ENCODE measurements at regions not wholly inside any gene's neighbourhood (a gene's known extent, or its start where the extent isn't known, plus 50 kb on each side); places are given as distances from the start of the nearest gene placed in this dataset.

DNA sequence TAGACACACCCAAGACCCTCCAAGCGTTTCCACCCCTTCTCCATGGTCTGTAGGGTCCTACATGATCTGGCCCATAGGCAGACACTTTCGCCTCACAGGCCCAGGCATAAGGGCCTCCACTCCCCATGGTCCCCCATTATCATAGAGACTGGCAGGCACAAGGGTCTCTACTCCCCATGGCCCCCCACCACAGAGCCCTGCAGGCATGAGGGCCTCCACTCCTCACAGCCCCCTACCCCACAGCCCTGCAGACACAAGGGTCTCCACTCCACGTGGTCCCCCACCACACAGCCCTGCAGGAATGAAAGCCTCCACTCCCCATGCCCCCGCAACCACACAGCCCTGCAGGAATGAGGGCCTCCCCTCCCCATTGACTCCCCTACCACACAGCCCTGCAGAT, 159.7 kb upstream of the AGAP1 start:
- Histone ChIP-seq H3K4me1 (peaks cover 0 to 5% (median 0%) of the 10 kb centered on the region in 3 donors), H3K9me3 (no peaks in the 10 kb centered on the region), H3K4me3 (no peak overlapping the region), H3K27ac (no peak overlapping the region), H3K36me3 (no peaks in the 10 kb centered on the region), H3K27me3 (peaks cover 0 to 23% (median 0%) of the 10 kb centered on the region in 4 donors)
- no peak for TF ChIP-seq POLR2A (IDR thresholded peaks at IDR 0.05)
- no peak for TF ChIP-seq CTCF (IDR thresholded peaks at IDR 0.05)
- intact Hi-C loops (cut with DNase I) = no loop called here
- DNase-seq = no peak
- 66 to 71% methylated on average over 4 of the region's 4 CpGs for WGBS, 2 donors

GRCh38 chr2:235343156-235343774, 150.6 kb upstream of the AGAP1 start:
- H3K4me3 ChIP-seq = no peak overlapping the region
- TF ChIP-seq POLR2A (IDR thresholded peaks at IDR 0.05) (no peak), CTCF (IDR thresholded peaks at IDR 0.05) (no peak)
- intact Hi-C loops (cut with DNase I) = no loop called here
- H3K9me3 ChIP-seq = no peaks in the 10 kb centered on the region
- H3K4me1 ChIP-seq = peaks cover 0 to 8% (median 0%) of the 10 kb centered on the region in 3 donors
- peak overlapping the region in 2 of 4 donors; percentile 4 to 5 for H3K27ac ChIP-seq
- DNase-seq = no peak
- H3K27me3 ChIP-seq = peaks cover 0 to 17% (median 0%) of the 10 kb centered on the region in 4 donors
- 79 to 82% methylated on average over 6 of the region's 9 CpGs for WGBS, 2 donors
- H3K36me3 ChIP-seq = no peaks in the 10 kb centered on the region

DNA sequence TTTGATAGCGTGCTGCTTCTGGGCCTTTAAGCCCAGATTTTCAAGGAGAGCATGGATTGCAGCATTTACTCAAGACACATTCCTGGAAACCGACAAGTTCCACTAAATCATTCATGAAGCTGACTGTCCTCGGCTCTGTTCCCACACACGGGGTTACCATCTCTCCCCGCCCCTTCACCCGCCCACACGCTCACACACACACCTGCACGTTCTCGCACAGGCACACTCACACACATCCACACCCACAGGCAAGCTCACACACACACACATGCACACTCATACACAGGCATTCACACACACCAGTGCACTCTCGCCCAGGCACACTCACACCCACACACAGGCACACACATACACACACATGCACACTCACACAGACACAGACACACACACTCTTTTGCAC, 150.0 kb upstream of the AGAP1 start:
- Histone ChIP-seq H3K36me3 (no peaks in the 10 kb centered on the region), H3K4me1 (peaks cover 0 to 8% (median 0%) of the 10 kb centered on the region in 3 donors), H3K27ac (peak overlapping the region in 2 of 4 donors; percentile 4 to 5), H3K27me3 (peaks cover 0 to 17% (median 0%) of the 10 kb centered on the region in 4 donors), H3K4me3 (no peak overlapping the region), H3K9me3 (no peaks in the 10 kb centered on the region)
- 37 to 46% methylated on average over 9 to 10 of the region's 10 CpGs for WGBS, 2 donors
- no peak for DNase-seq
- TF ChIP-seq CTCF (IDR thresholded peaks at IDR 0.05) (no peak), POLR2A (IDR thresholded peaks at IDR 0.05) (no peak)
- intact Hi-C loops (cut with DNase I) = no loop called here

GRCh38 chr2:235345745-235346144, 148.1 kb upstream of the AGAP1 start:
- no peak overlapping the region for H3K27ac ChIP-seq
- intact Hi-C loops (cut with DNase I) = no loop called here

More at GRCh38 chr2:235345745-235346144, 148.1 kb upstream of the AGAP1 start:
- TF ChIP-seq CTCF (IDR thresholded peaks at IDR 0.05) = no peak
- no peak for TF ChIP-seq POLR2A (IDR thresholded peaks at IDR 0.05)
- Histone ChIP-seq H3K36me3 (no peaks in the 10 kb centered on the region), H3K27me3 (peaks cover 0 to 23% (median 0%) of the 10 kb centered on the region in 4 donors), H3K9me3 (no peaks in the 10 kb centered on the region), H3K4me3 (no peak overlapping the region), H3K4me1 (peaks cover 0 to 8% (median 0%) of the 10 kb centered on the region in 3 donors)
- 88 to 92% methylated on average over 1 of the region's 1 CpG for WGBS, 2 donors
- DNase-seq = no peak
